ENCODE measurements at regions not wholly inside any gene's neighbourhood (a gene's known extent, or its start where the extent isn't known, plus 50 kb on each side); places are given as distances from the start of the nearest gene placed in this dataset.

- no peak for TF ChIP-seq EZH2 (IDR thresholded peaks at IDR 0.05; ENCODE audit: insufficient read depth, poor library complexity, severe bottlenecking)
- TF ChIP-seq EZH2phosphoT487 (IDR thresholded peaks at IDR 0.05; ENCODE audit: insufficient read depth, low read depth) = no peak
These were observed 394.9 kb downstream of the DLEU7 start for GRCh38 chr13:50448535-50448998.

Measured in GM23248 (cell line).